ENCODE measurements at regions not wholly inside any gene's neighbourhood (a gene's known extent, or its start where the extent isn't known, plus 50 kb on each side); places are given as distances from the start of the nearest gene placed in this dataset.

DNA sequence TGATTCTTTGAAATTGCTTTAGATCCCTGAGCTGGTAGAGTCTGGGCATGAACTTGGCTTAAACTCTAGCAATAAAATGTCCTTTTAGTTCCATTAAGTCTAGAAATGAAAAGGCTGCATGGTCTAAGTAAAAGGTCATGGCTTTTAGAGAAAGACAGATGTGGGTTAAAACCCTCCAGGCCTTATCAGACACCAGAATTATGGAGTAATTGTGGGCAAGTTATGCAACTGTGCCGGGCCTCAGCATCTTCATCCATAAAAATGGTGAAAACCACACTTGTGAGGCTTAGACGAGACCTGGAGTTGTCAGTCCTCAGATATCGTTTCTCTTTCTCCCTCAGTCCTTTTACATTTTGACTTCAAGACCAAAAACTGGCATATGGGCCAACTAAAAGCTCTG, 597.9 kb upstream of the KIRREL3 start:
- no peak overlapping the region for H2BK5ac ChIP-seq (ENCODE audit: low read depth, low read length, poor library complexity, severe bottlenecking)
- no peak overlapping the region for H3K4me2 ChIP-seq (ENCODE audit: low read length, poor library complexity, severe bottlenecking)
- H3K4ac ChIP-seq (ENCODE audit: low read depth in 1 of 2, low read length in 2 of 2) = no peak overlapping the region
- no peak overlapping the region for H2BK15ac ChIP-seq (ENCODE audit: low read depth, poor library complexity, severe bottlenecking)
- no peak overlapping the region for H4K91ac ChIP-seq (ENCODE audit: low read length)
- H3K27ac ChIP-seq (ENCODE audit: low read length, poor library complexity, severe bottlenecking) = no peak overlapping the region
- no peak overlapping the region for H3K4me3 ChIP-seq (ENCODE audit: insufficient read depth in 1 of 2, low read depth in 1 of 2, low read length in 2 of 2)
- no peak overlapping the region for H2AFZ ChIP-seq (ENCODE audit: low read depth, low read length)
- H2BK12ac ChIP-seq (ENCODE audit: low read length in 2 of 2) = no peak overlapping the region
- no peaks in the 10 kb centered on the region for H3K9me3 ChIP-seq (ENCODE audit: control insufficient read depth, low read length)
- DNase-seq = no peak
- no peaks in the 10 kb centered on the region for H3K36me3 ChIP-seq (ENCODE audit: control insufficient read depth in 1 of 2, insufficient read depth in 2 of 2, low read depth in 1 of 2, low read length in 2 of 2)
- no peaks in the 10 kb centered on the region for H3K4me1 ChIP-seq (ENCODE audit: control insufficient read depth, insufficient read depth, low read depth, low read length)
- WGBS = 64% methylated on average over 3 of the region's 3 CpGs
- H2BK120ac ChIP-seq (ENCODE audit: low read depth, low read length) = no peak overlapping the region
- H3K79me1 ChIP-seq (replicated peaks; ENCODE audit: low read length, poor library complexity, severe bottlenecking) = no peaks in the 10 kb centered on the region
- no peak overlapping the region for H3K14ac ChIP-seq (ENCODE audit: low read length in 2 of 2)
- H4K8ac ChIP-seq (ENCODE audit: low read length) = no peak overlapping the region
- no peaks in the 10 kb centered on the region for H3K27me3 ChIP-seq (ENCODE audit: control insufficient read depth in 1 of 2, insufficient read depth in 1 of 2, low read length in 2 of 2)
- H3K18ac ChIP-seq (ENCODE audit: low read depth in 1 of 2, low read length in 2 of 2) = no peak overlapping the region
- H3K23ac ChIP-seq (ENCODE audit: low read length in 2 of 2) = no peak overlapping the region
- H2AK5ac ChIP-seq (ENCODE audit: low read length, severe bottlenecking) = no peak overlapping the region
- no peak overlapping the region for H3K9ac ChIP-seq (ENCODE audit: low read length)

GRCh38 chr11:127596433-127596832, 595.9 kb upstream of the KIRREL3 start:
- 74% methylated on average over 3 of the region's 3 CpGs for WGBS
- Histone ChIP-seq H2AK5ac (ENCODE audit: low read length, severe bottlenecking) (no peak overlapping the region), H3K4me1 (ENCODE audit: control insufficient read depth, insufficient read depth, low read depth, low read length) (no peaks in the 10 kb centered on the region)

DNA sequence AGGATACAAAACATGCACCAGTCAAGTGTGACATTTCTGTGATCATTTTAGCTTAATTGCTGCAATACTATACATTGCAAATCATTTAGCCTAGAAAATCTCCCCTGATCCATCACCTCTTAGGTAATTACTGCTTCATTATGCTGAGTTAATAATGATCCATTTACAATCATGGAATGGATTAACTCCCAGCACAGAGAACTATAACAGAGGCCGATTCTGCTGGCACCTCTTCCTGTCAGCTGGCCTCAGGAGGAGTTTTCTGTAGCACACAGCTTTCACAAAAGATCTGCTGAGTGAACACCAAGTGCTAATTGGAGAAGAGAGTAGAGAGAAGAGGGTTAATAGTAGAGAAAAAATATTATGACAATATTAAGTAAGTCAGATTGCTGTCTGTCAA, 591.8 kb upstream of the KIRREL3 start:
- no peak overlapping the region for H4K8ac ChIP-seq (ENCODE audit: low read length)
- H3K4me3 ChIP-seq (ENCODE audit: insufficient read depth in 1 of 2, low read depth in 1 of 2, low read length in 2 of 2) = no peak overlapping the region
- H2AK5ac ChIP-seq (ENCODE audit: low read length, severe bottlenecking) = no peak overlapping the region
- no peak overlapping the region for H2AFZ ChIP-seq (ENCODE audit: low read depth, low read length)
- H3K36me3 ChIP-seq (ENCODE audit: control insufficient read depth in 1 of 2, insufficient read depth in 2 of 2, low read depth in 1 of 2, low read length in 2 of 2) = no peaks in the 10 kb centered on the region
- H3K14ac ChIP-seq (ENCODE audit: low read length in 2 of 2) = no peak overlapping the region
- H3K4ac ChIP-seq (ENCODE audit: low read depth in 1 of 2, low read length in 2 of 2) = no peak overlapping the region
- H3K4me2 ChIP-seq (ENCODE audit: low read length, poor library complexity, severe bottlenecking) = no peak overlapping the region
- no peak overlapping the region for H3K23ac ChIP-seq (ENCODE audit: low read length in 2 of 2)
- H2BK15ac ChIP-seq (ENCODE audit: low read depth, poor library complexity, severe bottlenecking) = no peak overlapping the region
- H3K9ac ChIP-seq (ENCODE audit: low read length) = no peak overlapping the region
- 93% methylated on average over 1 of the region's 1 CpG for WGBS
- no peak overlapping the region for H2BK12ac ChIP-seq (ENCODE audit: low read length in 2 of 2)
- H3K27ac ChIP-seq (ENCODE audit: low read length, poor library complexity, severe bottlenecking) = no peak overlapping the region
- no peaks in the 10 kb centered on the region for H3K27me3 ChIP-seq (ENCODE audit: control insufficient read depth in 1 of 2, insufficient read depth in 1 of 2, low read length in 2 of 2)
- no peaks in the 10 kb centered on the region for H3K9me3 ChIP-seq (ENCODE audit: control insufficient read depth, low read length)
- no peak for DNase-seq
- H3K18ac ChIP-seq (ENCODE audit: low read depth in 1 of 2, low read length in 2 of 2) = no peak overlapping the region
- H2BK120ac ChIP-seq (ENCODE audit: low read depth, low read length) = no peak overlapping the region
- H3K79me1 ChIP-seq (replicated peaks; ENCODE audit: low read length, poor library complexity, severe bottlenecking) = no peaks in the 10 kb centered on the region
- H4K91ac ChIP-seq (ENCODE audit: low read length) = no peak overlapping the region
- H3K4me1 ChIP-seq (ENCODE audit: control insufficient read depth, insufficient read depth, low read depth, low read length) = no peaks in the 10 kb centered on the region
- no peak overlapping the region for H2BK5ac ChIP-seq (ENCODE audit: low read depth, low read length, poor library complexity, severe bottlenecking)

More at GRCh38 chr11:127596433-127596832, 595.9 kb upstream of the KIRREL3 start:
- Histone ChIP-seq H3K4ac (ENCODE audit: low read depth in 1 of 2, low read length in 2 of 2) (no peak overlapping the region), H2BK12ac (ENCODE audit: low read length in 2 of 2) (no peak overlapping the region), H2AFZ (ENCODE audit: low read depth, low read length) (no peak overlapping the region), H3K18ac (ENCODE audit: low read depth in 1 of 2, low read length in 2 of 2) (no peak overlapping the region), H4K91ac (ENCODE audit: low read length) (no peak overlapping the region), H2BK120ac (ENCODE audit: low read depth, low read length) (no peak overlapping the region), H3K23ac (ENCODE audit: low read length in 2 of 2) (no peak overlapping the region), H3K4me3 (ENCODE audit: insufficient read depth in 1 of 2, low read depth in 1 of 2, low read length in 2 of 2) (no peak overlapping the region), H3K36me3 (ENCODE audit: control insufficient read depth in 1 of 2, insufficient read depth in 2 of 2, low read depth in 1 of 2, low read length in 2 of 2) (no peaks in the 10 kb centered on the region), H3K27ac (ENCODE audit: low read length, poor library complexity, severe bottlenecking) (no peak overlapping the region), H4K8ac (ENCODE audit: low read length) (no peak overlapping the region), H3K27me3 (ENCODE audit: control insufficient read depth in 1 of 2, insufficient read depth in 1 of 2, low read length in 2 of 2) (no peaks in the 10 kb centered on the region), H2BK15ac (ENCODE audit: low read depth, poor library complexity, severe bottlenecking) (no peak overlapping the region), H3K9ac (ENCODE audit: low read length) (no peak overlapping the region), H3K14ac (ENCODE audit: low read length in 2 of 2) (no peak overlapping the region), H2BK5ac (ENCODE audit: low read depth, low read length, poor library complexity, severe bottlenecking) (no peak overlapping the region), H3K79me1 (replicated peaks; ENCODE audit: low read length, poor library complexity, severe bottlenecking) (no peaks in the 10 kb centered on the region), H3K9me3 (ENCODE audit: control insufficient read depth, low read length) (no peaks in the 10 kb centered on the region), H3K4me2 (ENCODE audit: low read length, poor library complexity, severe bottlenecking) (no peak overlapping the region)
- DNase-seq = no peak

DNA sequence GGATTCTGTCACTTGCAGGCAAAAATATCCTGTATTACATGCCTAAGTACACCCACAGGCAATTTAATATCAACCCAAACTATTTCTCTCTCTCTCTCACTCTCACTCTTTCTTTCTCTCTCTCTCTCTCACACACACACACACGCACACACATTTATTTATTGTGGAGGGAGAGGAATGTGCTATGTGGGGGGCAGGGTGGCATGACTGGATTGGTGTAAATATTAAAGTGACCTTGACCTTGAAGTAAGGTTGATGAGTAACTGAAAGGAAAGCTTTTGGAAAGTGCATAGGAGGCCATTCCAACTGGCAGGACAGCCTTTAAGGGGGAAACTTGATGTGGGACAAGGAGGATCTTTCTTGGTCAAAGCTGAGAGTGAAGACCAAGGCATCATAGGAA, 589.7 kb upstream of the KIRREL3 start:
- Histone ChIP-seq H2BK15ac (ENCODE audit: low read depth, poor library complexity, severe bottlenecking) (no peak overlapping the region), H2AK5ac (ENCODE audit: low read length, severe bottlenecking) (no peak overlapping the region), H3K4ac (ENCODE audit: low read depth in 1 of 2, low read length in 2 of 2) (no peak overlapping the region), H3K23ac (ENCODE audit: low read length in 2 of 2) (no peak overlapping the region), H3K27me3 (ENCODE audit: control insufficient read depth in 1 of 2, insufficient read depth in 1 of 2, low read length in 2 of 2) (no peaks in the 10 kb centered on the region), H3K4me1 (ENCODE audit: control insufficient read depth, insufficient read depth, low read depth, low read length) (no peaks in the 10 kb centered on the region), H3K27ac (ENCODE audit: low read length, poor library complexity, severe bottlenecking) (no peak overlapping the region), H3K9me3 (ENCODE audit: control insufficient read depth, low read length) (no peaks in the 10 kb centered on the region), H2BK5ac (ENCODE audit: low read depth, low read length, poor library complexity, severe bottlenecking) (no peak overlapping the region), H3K79me1 (replicated peaks; ENCODE audit: low read length, poor library complexity, severe bottlenecking) (no peaks in the 10 kb centered on the region), H2BK12ac (ENCODE audit: low read length in 2 of 2) (no peak overlapping the region), H4K91ac (ENCODE audit: low read length) (no peak overlapping the region), H3K4me3 (ENCODE audit: insufficient read depth in 1 of 2, low read depth in 1 of 2, low read length in 2 of 2) (no peak overlapping the region), H3K4me2 (ENCODE audit: low read length, poor library complexity, severe bottlenecking) (no peak overlapping the region), H2AFZ (ENCODE audit: low read depth, low read length) (no peak overlapping the region), H2BK120ac (ENCODE audit: low read depth, low read length) (no peak overlapping the region), H4K8ac (ENCODE audit: low read length) (no peak overlapping the region), H3K9ac (ENCODE audit: low read length) (no peak overlapping the region), H3K18ac (ENCODE audit: low read depth in 1 of 2, low read length in 2 of 2) (no peak overlapping the region), H3K36me3 (ENCODE audit: control insufficient read depth in 1 of 2, insufficient read depth in 2 of 2, low read depth in 1 of 2, low read length in 2 of 2) (no peaks in the 10 kb centered on the region), H3K14ac (ENCODE audit: low read length in 2 of 2) (no peak overlapping the region)
- DNase-seq = no peak
- WGBS = no CpG with 5 or more reads among the region's 1 CpG

Measured in mesenchymal stem cell (in vitro differentiated cells and primary cell).